OCI-LY7 (cell line): ENCODE measurements at regions not wholly inside any gene's neighbourhood (a gene's known extent, or its start where the extent isn't known, plus 50 kb on each side); places are given as distances from the start of the nearest gene placed in this dataset.

Source experiments
- EZH2phosphoT487 ChIP-seq: fragments of 200-600 bp; sonication (generic); IDR thresholded peaks from 2 replicates; pipeline ENCODE4 v1.6.1; 2018; ENCODE audit warnings: low read depth, borderline replicate concordance, mild to moderate bottlenecking, mixed run types, antibody characterized with exemption, low read length, moderate library complexity, mixed read lengths
- TF ChIP-seq, protein P1 (sequence below): fragments of 200-600 bp; sonication (generic); conservative IDR thresholded peaks from 2 replicates; pipeline ENCODE4 v1.5.1; 2014; ENCODE audit warnings: mild to moderate bottlenecking, antibody characterized with exemption, low read length, moderate library complexity, mixed read lengths

DNA sequence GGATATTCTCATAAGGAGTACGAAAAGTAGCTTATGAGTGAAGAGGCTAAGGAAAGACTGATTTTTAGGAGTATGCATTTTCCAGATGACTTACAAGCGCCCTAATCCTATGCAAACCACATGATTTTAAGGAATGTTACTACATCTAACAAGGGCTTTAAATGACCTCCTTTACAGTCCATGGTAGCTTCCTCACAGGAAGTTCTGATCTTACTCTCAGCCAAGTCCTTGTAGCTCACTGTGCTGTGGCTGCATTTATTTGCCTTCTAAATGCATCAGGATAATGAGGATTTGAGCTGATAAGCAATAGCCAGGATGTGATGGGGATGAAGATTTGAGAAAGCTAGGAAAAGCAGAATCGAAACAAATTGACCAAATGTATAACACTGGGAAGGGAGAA, 896.0 kb downstream of the MCTP2 start:
- TF ChIP-seq, protein P1, sequence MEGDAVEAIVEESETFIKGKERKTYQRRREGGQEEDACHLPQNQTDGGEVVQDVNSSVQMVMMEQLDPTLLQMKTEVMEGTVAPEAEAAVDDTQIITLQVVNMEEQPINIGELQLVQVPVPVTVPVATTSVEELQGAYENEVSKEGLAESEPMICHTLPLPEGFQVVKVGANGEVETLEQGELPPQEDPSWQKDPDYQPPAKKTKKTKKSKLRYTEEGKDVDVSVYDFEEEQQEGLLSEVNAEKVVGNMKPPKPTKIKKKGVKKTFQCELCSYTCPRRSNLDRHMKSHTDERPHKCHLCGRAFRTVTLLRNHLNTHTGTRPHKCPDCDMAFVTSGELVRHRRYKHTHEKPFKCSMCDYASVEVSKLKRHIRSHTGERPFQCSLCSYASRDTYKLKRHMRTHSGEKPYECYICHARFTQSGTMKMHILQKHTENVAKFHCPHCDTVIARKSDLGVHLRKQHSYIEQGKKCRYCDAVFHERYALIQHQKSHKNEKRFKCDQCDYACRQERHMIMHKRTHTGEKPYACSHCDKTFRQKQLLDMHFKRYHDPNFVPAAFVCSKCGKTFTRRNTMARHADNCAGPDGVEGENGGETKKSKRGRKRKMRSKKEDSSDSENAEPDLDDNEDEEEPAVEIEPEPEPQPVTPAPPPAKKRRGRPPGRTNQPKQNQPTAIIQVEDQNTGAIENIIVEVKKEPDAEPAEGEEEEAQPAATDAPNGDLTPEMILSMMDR, result no peak
- TF ChIP-seq EZH2phosphoT487, result no peak
